MM.1S (cell line): ENCODE measurements at regions not wholly inside any gene's neighbourhood (a gene's known extent, or its start where the extent isn't known, plus 50 kb on each side); places are given as distances from the start of the nearest gene placed in this dataset.

ENCODE experiments used
- DNase-seq: peaks from one replicate; pipeline ENCODE4 v3.0.0-alpha.2; 2015
- H2AFZ ChIP-seq: fragments of 300-600 bp; sonication (generic); 2 replicates; pipeline ENCODE4 v1.6.0; 2016; ENCODE audit warnings: antibody characterized with exemption, low read length
- H3F3A ChIP-seq: fragments of 300-600 bp; sonication (generic); 2 replicates; pipeline ENCODE4 v1.6.1; 2016; ENCODE audit warnings: mild to moderate bottlenecking, antibody characterized with exemption, low read length, moderate library complexity, mixed read lengths; ENCODE audit not compliant: insufficient read depth
- H3K27ac ChIP-seq: fragments of 300-600 bp; sonication (generic); 2 replicates; pipeline ENCODE4 v1.5.1; 2016; ENCODE audit warnings: mild to moderate bottlenecking, low read length
- H3K27me3 ChIP-seq: fragments of 300-600 bp; sonication (generic); replicated peaks from 2 replicates; pipeline ENCODE4 v1.6.0; 2016; ENCODE audit warnings: low read length; ENCODE audit not compliant: insufficient read depth
- H3K36me3 ChIP-seq: fragments of 300-600 bp; sonication (generic); replicated peaks from 2 replicates; pipeline ENCODE4 v1.6.1; 2016; ENCODE audit warnings: mild to moderate bottlenecking, low read length, mixed read lengths; ENCODE audit not compliant: insufficient read depth
- H3K4me1 ChIP-seq: fragments of 300-600 bp; sonication (generic); 2 replicates; pipeline ENCODE4 v1.6.1; 2016; ENCODE audit warnings: low read length, mixed read lengths
- H3K4me2 ChIP-seq: fragments of 300-600 bp; sonication (generic); 2 replicates; pipeline ENCODE4 v1.6.0; 2016; ENCODE audit warnings: low read depth, low read length
- H3K4me3 ChIP-seq: fragments of 300-600 bp; sonication (generic); 2 replicates; pipeline ENCODE4 v1.5.1; 2016; ENCODE audit warnings: low read length, mixed read lengths
- H3K79me2 ChIP-seq: fragments of 300-600 bp; sonication (generic); 2 replicates; pipeline ENCODE4 v1.6.1; 2016; ENCODE audit warnings: mixed run types, low read length, mixed read lengths
- H3K9ac ChIP-seq: fragments of 300-600 bp; sonication (generic); 2 replicates; pipeline ENCODE4 v1.6.1; 2016; ENCODE audit warnings: low read length, mixed read lengths
- H3K9me2 ChIP-seq: fragments of 300-600 bp; sonication (generic); replicated peaks from 2 replicates; pipeline ENCODE4 v1.6.1; 2016; ENCODE audit warnings: mild to moderate bottlenecking, low read length, mixed read lengths; ENCODE audit not compliant: insufficient read depth
- H3K9me3 ChIP-seq: fragments of 300-600 bp; sonication (generic); replicated peaks from 2 replicates; pipeline ENCODE4 v1.6.1; 2016; ENCODE audit warnings: mild to moderate bottlenecking, low read length, mixed read lengths; ENCODE audit not compliant: insufficient read depth
- H4K20me1 ChIP-seq: fragments of 300-600 bp; sonication (generic); 2 replicates; pipeline ENCODE4 v1.6.1; 2016; ENCODE audit warnings: mild to moderate bottlenecking, low read length, moderate library complexity, mixed read lengths; ENCODE audit not compliant: insufficient read depth
- EZH2 ChIP-seq: fragments of 300-600 bp; sonication (generic); optimal IDR thresholded peaks from 2 replicates; pipeline ENCODE3; 2017; ENCODE audit warnings: low read depth, mild to moderate bottlenecking, antibody characterized with exemption, low read length, mixed read lengths
- EZH2phosphoT487 ChIP-seq: fragments of 300-600 bp; sonication (generic); IDR thresholded peaks from 2 replicates; pipeline ENCODE4 v1.6.1; 2018; ENCODE audit warnings: antibody characterized with exemption, low read length
- TF ChIP-seq, protein P1 (sequence below): fragments of 300-600 bp; sonication (generic); IDR thresholded peaks from 2 replicates; pipeline ENCODE4 v1.5.1; 2016; ENCODE audit warnings: antibody characterized with exemption, low read length, mixed read lengths

DNA sequence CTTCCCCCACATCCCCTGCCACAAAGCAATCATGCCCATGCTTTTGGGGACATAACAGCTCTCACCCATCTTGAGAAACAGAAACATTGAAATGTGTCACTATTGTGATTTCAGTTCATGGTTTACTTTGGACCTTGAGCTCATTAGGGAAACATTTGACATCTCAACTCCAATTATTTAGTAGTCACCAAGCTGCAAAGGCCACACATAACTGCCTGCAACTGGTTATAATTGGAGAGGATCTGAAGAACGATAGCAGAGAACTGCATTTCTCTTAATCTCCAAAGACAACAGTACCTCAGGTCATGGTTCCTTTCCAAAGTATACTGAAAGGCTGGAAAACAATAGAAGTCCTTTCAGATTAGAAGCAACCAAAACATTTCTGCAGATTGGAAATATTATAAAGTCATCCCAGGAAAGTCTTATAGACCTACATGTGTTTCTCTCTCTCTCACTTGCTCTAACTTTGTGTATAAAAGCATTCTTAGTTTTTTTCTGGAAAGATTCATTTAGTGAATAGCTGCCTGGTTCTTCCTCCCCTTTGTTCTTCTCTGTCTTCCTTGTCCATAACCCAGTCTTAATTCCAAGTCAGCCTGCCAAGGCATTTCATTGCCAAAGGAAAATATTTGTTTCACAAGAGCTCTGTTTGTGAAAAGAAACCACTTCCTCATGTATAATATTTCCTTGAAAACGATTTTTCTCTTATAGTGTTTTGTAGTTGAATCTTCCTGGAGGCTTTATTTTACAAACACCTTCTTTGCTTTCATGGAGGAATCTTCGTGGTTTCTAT, 426.8 kb downstream of the ADGRL2 start:
- no peaks in the 10 kb centered on the region for H3K79me2 ChIP-seq
- no peak overlapping the region for H2AFZ ChIP-seq
- no peak overlapping the region for H3K4me2 ChIP-seq
- H3K9me2 ChIP-seq: no peaks in the 10 kb centered on the region
- TF ChIP-seq, protein P1, sequence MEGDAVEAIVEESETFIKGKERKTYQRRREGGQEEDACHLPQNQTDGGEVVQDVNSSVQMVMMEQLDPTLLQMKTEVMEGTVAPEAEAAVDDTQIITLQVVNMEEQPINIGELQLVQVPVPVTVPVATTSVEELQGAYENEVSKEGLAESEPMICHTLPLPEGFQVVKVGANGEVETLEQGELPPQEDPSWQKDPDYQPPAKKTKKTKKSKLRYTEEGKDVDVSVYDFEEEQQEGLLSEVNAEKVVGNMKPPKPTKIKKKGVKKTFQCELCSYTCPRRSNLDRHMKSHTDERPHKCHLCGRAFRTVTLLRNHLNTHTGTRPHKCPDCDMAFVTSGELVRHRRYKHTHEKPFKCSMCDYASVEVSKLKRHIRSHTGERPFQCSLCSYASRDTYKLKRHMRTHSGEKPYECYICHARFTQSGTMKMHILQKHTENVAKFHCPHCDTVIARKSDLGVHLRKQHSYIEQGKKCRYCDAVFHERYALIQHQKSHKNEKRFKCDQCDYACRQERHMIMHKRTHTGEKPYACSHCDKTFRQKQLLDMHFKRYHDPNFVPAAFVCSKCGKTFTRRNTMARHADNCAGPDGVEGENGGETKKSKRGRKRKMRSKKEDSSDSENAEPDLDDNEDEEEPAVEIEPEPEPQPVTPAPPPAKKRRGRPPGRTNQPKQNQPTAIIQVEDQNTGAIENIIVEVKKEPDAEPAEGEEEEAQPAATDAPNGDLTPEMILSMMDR: no peak
- H3K27ac ChIP-seq: no peak overlapping the region
- H4K20me1 ChIP-seq: no peaks in the 10 kb centered on the region
- H3K9me3 ChIP-seq: no peaks in the 10 kb centered on the region
- no peaks in the 10 kb centered on the region for H3K4me1 ChIP-seq
- no peak overlapping the region for H3K9ac ChIP-seq
- no peaks in the 10 kb centered on the region for H3K27me3 ChIP-seq
- H3K36me3 ChIP-seq: no peaks in the 10 kb centered on the region
- no peaks in the 10 kb centered on the region for H3F3A ChIP-seq
- no peak for DNase-seq
- no peak overlapping the region for H3K4me3 ChIP-seq

GRCh38 chr1:82226186-82226505, 425.4 kb downstream of the ADGRL2 start:
- Histone ChIP-seq H3K79me2 (no peaks in the 10 kb centered on the region), H3K4me3 (no peak overlapping the region), H3F3A (no peaks in the 10 kb centered on the region), H3K9ac (no peak overlapping the region), H3K9me2 (no peaks in the 10 kb centered on the region), H3K9me3 (no peaks in the 10 kb centered on the region), H2AFZ (no peak overlapping the region), H3K4me2 (no peak overlapping the region), H3K27me3 (no peaks in the 10 kb centered on the region), H4K20me1 (no peaks in the 10 kb centered on the region), H3K4me1 (no peaks in the 10 kb centered on the region), H3K27ac (no peak overlapping the region), H3K36me3 (no peaks in the 10 kb centered on the region)
- no peak for DNase-seq
- TF ChIP-seq, protein P1: no peak
- no peak for TF ChIP-seq EZH2phosphoT487
- no peak for TF ChIP-seq EZH2

- no peaks in the 10 kb centered on the region for H3K4me1 ChIP-seq
- H3F3A ChIP-seq: no peaks in the 10 kb centered on the region
- H3K27me3 ChIP-seq: no peaks in the 10 kb centered on the region
- DNase-seq: no peak
- H3K9me3 ChIP-seq: no peaks in the 10 kb centered on the region
- no peak overlapping the region for H3K4me2 ChIP-seq
- no peaks in the 10 kb centered on the region for H3K79me2 ChIP-seq
- H3K9ac ChIP-seq: no peak overlapping the region
- H3K9me2 ChIP-seq: no peaks in the 10 kb centered on the region
- H4K20me1 ChIP-seq: no peaks in the 10 kb centered on the region
- H3K4me3 ChIP-seq: no peak overlapping the region
- TF ChIP-seq, protein P1: no peak
- no peak for TF ChIP-seq EZH2
- no peak for TF ChIP-seq EZH2phosphoT487
- no peaks in the 10 kb centered on the region for H3K36me3 ChIP-seq
- no peak overlapping the region for H3K27ac ChIP-seq
- no peak overlapping the region for H2AFZ ChIP-seq
These were observed 424.9 kb downstream of the ADGRL2 start for GRCh38 chr1:82225421-82226185.
